ENCODE measurements at regions not wholly inside any gene's neighbourhood (a gene's known extent, or its start where the extent isn't known, plus 50 kb on each side); places are given as distances from the start of the nearest gene placed in this dataset.

DNA sequence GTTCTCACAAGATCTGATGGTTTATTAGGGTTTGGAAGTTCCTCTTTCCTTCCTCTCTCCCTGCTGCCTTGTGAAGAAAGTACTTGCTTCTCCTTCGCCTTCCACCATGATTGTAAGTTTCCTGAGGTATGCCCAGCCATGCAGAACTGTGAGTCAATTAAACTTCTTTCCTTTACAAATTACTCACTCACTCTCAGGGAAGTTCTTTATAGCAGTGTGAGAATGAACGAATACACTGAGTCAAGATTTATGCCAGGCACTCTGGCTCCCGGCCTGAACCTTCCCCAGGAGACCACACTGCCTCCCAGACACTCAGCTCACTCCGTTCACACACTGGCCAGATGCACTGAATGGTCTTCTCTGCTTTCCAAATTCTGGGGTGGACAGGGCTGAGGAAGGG, 308.3 kb upstream of the AJAP1 start:
- TF ChIP-seq, protein P1, sequence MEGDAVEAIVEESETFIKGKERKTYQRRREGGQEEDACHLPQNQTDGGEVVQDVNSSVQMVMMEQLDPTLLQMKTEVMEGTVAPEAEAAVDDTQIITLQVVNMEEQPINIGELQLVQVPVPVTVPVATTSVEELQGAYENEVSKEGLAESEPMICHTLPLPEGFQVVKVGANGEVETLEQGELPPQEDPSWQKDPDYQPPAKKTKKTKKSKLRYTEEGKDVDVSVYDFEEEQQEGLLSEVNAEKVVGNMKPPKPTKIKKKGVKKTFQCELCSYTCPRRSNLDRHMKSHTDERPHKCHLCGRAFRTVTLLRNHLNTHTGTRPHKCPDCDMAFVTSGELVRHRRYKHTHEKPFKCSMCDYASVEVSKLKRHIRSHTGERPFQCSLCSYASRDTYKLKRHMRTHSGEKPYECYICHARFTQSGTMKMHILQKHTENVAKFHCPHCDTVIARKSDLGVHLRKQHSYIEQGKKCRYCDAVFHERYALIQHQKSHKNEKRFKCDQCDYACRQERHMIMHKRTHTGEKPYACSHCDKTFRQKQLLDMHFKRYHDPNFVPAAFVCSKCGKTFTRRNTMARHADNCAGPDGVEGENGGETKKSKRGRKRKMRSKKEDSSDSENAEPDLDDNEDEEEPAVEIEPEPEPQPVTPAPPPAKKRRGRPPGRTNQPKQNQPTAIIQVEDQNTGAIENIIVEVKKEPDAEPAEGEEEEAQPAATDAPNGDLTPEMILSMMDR (IDR thresholded peaks at IDR 0.05; ENCODE audit: low read depth, low read length, poor library complexity, severe bottlenecking) = no peak
- TF ChIP-seq EZH2phosphoT487 (IDR thresholded peaks at IDR 0.05; ENCODE audit: borderline replicate concordance, low read length) = no peak

All from DOHH2 (cell line).